ENCODE measurements at regions not wholly inside any gene's neighbourhood (a gene's known extent, or its start where the extent isn't known, plus 50 kb on each side); places are given as distances from the start of the nearest gene placed in this dataset.

- no peak overlapping the region for H3K27ac ChIP-seq (ENCODE audit: extremely low read length, insufficient read depth, low read length)
- no peak overlapping the region for H3K9ac ChIP-seq (ENCODE audit: insufficient read depth, low read depth, low read length)
- no TSS peak for BruUV-seq (replicated peaks)
- intact Hi-C loops (cut with micrococcal nuclease; ENCODE audit: unreplicated experiment), result no loop called here
- no peak for ATAC-seq
- POLR2A ChIA-PET, result no interaction called here
- H4K20me1 ChIP-seq (ENCODE audit: insufficient read depth, low read length), result no peaks in the 10 kb centered on the region
- H3K4me3 ChIP-seq (replicated peaks in 1 of 3; ENCODE audit: insufficient read depth in 1 of 3, low read depth in 2 of 3, low read length in 3 of 3), result no peak overlapping the region
- WGBS (ENCODE audit: low lambda C conversion rate), result 56% methylated on average over 8 of the region's 8 CpGs
- in situ Hi-C loops (cut with HindIII; ENCODE audit: extremely low pct_ligation_motif_present, low pct_unique_long_range_greater_than_20kb), result no loop called here
- H3K9me3 ChIP-seq (ENCODE audit: low read length), result no peaks in the 10 kb centered on the region
- no peaks in the 10 kb centered on the region for H3K27me3 ChIP-seq (ENCODE audit: control insufficient read depth in 1 of 2, insufficient read depth in 2 of 2, low read length in 2 of 2)
- CTCF ChIA-PET (ENCODE audit: low intra/inter-chr PET ratio, low total read pairs), result no interaction called here
- no peak for FAIRE-seq
- no peak overlapping the region for H3K4me2 ChIP-seq (ENCODE audit: low read depth, low read length)
- no peaks in the 10 kb centered on the region for H3K4me1 ChIP-seq (ENCODE audit: insufficient read depth, low read length)
- H3K79me2 ChIP-seq (ENCODE audit: insufficient read depth, low read length), result no peaks in the 10 kb centered on the region
- no peak for DNase-seq (ENCODE audit: low spot score)
- no peaks in the 10 kb centered on the region for H3K36me3 ChIP-seq (replicated peaks in 1 of 2; ENCODE audit: control insufficient read depth in 1 of 2, insufficient read depth in 2 of 2, low read length in 2 of 2)
- H2AFZ ChIP-seq (ENCODE audit: low read length), result no peak overlapping the region
- no peak for TF ChIP-seq ZNF331 (CRISPR knock-in tag; IDR thresholded peaks at IDR 0.05)
- TF ChIP-seq ZFP82 (CRISPR knock-in tag; IDR thresholded peaks at IDR 0.05; ENCODE audit: borderline replicate concordance), result no peak
- TF ChIP-seq ATRX (CRISPR knock-in tag; IDR thresholded peaks at IDR 0.05; ENCODE audit: borderline replicate concordance), result no peak
- no peak for TF ChIP-seq ZNF431 (CRISPR knock-in tag; IDR thresholded peaks at IDR 0.05; ENCODE audit: borderline replicate concordance, low read depth)
- no peak for TF ChIP-seq DR1 (CRISPR knock-in tag; IDR thresholded peaks at IDR 0.05)
- no peak for TF ChIP-seq HOXA5 (CRISPR knock-in tag; IDR thresholded peaks at IDR 0.05)
- TF ChIP-seq ZNF550 (CRISPR knock-in tag; IDR thresholded peaks at IDR 0.05; ENCODE audit: borderline replicate concordance), result no peak
- TF ChIP-seq GZF1 (CRISPR knock-in tag; IDR thresholded peaks at IDR 0.05), result no peak
- TF ChIP-seq RBFOX2 (IDR thresholded peaks at IDR 0.05; ENCODE audit: low read depth, low read length), result no peak
- TF ChIP-seq, protein P1, sequence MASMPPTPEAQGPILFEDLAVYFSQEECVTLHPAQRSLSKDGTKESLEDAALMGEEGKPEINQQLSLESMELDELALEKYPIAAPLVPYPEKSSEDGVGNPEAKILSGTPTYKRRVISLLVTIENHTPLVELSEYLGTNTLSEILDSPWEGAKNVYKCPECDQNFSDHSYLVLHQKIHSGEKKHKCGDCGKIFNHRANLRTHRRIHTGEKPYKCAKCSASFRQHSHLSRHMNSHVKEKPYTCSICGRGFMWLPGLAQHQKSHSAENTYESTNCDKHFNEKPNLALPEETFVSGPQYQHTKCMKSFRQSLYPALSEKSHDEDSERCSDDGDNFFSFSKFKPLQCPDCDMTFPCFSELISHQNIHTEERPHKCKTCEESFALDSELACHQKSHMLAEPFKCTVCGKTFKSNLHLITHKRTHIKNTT (CRISPR knock-in tag; IDR thresholded peaks at IDR 0.05), result no peak
- no peak for TF ChIP-seq FOXM1 (CRISPR knock-in tag; IDR thresholded peaks at IDR 0.05)
- TF ChIP-seq ZNF605 (CRISPR knock-in tag; IDR thresholded peaks at IDR 0.05), result no peak
- no peak for TF ChIP-seq ZNF839 (CRISPR knock-in tag; IDR thresholded peaks at IDR 0.05; ENCODE audit: borderline replicate concordance)
- TF ChIP-seq, protein P2, sequence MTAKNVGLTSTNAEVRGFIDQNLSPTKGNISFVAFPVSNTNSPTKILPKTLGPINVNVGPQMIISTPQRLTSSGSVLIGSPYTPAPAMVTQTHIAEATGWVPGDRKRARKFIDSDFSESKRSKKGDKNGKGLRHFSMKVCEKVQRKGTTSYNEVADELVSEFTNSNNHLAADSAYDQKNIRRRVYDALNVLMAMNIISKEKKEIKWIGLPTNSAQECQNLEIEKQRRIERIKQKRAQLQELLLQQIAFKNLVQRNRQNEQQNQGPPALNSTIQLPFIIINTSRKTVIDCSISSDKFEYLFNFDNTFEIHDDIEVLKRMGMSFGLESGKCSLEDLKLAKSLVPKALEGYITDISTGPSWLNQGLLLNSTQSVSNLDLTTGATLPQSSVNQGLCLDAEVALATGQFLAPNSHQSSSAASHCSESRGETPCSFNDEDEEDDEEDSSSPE (CRISPR knock-in tag; IDR thresholded peaks at IDR 0.05), result no peak
- no peak for TF ChIP-seq MBNL3 (CRISPR knock-in tag; conservative IDR thresholded peaks at IDR 0.05)
- TF ChIP-seq, protein P3, sequence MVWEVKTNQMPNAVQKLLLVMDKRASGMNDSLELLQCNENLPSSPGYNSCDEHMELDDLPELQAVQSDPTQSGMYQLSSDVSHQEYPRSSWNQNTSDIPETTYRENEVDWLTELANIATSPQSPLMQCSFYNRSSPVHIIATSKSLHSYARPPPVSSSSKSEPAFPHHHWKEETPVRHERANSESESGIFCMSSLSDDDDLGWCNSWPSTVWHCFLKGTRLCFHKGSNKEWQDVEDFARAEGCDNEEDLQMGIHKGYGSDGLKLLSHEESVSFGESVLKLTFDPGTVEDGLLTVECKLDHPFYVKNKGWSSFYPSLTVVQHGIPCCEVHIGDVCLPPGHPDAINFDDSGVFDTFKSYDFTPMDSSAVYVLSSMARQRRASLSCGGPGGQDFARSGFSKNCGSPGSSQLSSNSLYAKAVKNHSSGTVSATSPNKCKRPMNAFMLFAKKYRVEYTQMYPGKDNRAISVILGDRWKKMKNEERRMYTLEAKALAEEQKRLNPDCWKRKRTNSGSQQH (CRISPR knock-in tag; IDR thresholded peaks at IDR 0.05; ENCODE audit: low read depth), result no peak
- TF ChIP-seq, protein P4, sequence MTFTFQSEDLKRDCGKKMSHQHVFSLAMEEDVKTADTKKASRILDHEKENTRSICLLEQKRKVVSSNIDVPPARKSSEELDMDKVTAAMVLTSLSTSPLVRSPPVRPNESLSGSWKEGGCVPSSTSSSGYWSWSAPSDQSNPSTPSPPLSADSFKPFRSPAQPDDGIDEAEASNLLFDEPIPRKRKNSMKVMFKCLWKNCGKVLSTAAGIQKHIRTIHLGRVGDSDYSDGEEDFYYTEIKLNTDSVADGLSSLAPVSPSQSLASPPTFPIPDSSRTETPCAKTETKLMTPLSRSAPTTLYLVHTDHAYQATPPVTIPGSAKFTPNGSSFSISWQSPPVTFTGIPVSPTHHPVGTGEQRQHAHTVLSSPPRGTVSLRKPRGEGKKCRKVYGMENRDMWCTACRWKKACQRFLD (CRISPR knock-in tag; IDR thresholded peaks at IDR 0.05; ENCODE audit: borderline replicate concordance), result no peak
- no peak for TF ChIP-seq USF2 (IDR thresholded peaks at IDR 0.05; ENCODE audit: low read depth, low read length)
- TF ChIP-seq USF2 (CRISPR knock-in tag; IDR thresholded peaks at IDR 0.05; ENCODE audit: borderline replicate concordance), result no peak
These were observed 175.9 kb upstream of the TAC1 start for GRCh38 chr7:97555857-97556421.

Data from HepG2 (cell line).